WERI-Rb-1 (cell line): ENCODE measurements at regions not wholly inside any gene's neighbourhood (a gene's known extent, or its start where the extent isn't known, plus 50 kb on each side); places are given as distances from the start of the nearest gene placed in this dataset.

Source experiments
- DNase-seq: peaks from one replicate; pipeline ENCODE4 v3.0.0-alpha.2; 2020
- H3K27ac ChIP-seq: fragments of 250-450 bp; sonication (Bioruptor Pico); 2 replicates; pipeline ENCODE4 v1.5.1; 2020; ENCODE audit warnings: mild to moderate bottlenecking, moderate library complexity
- H3K27me3 ChIP-seq: fragments of 250-450 bp; sonication (Bioruptor Pico); 2 replicates; pipeline ENCODE4 v1.5.1; 2021; ENCODE audit warnings: mild to moderate bottlenecking, low read depth, moderate library complexity; ENCODE audit not compliant: insufficient read depth, severe bottlenecking
- H3K36me3 ChIP-seq: fragments of 250-450 bp; sonication (Bioruptor Pico); 2 replicates; pipeline ENCODE4 v1.5.1; 2020; ENCODE audit warnings: mild to moderate bottlenecking, moderate library complexity
- H3K4me3 ChIP-seq: 2 replicates; pipeline ENCODE4 v1.5.1; 2011; ENCODE audit warnings: low read depth, mild to moderate bottlenecking, control low read depth, low read length
- H3K9me3 ChIP-seq: fragments of 250-450 bp; sonication (Bioruptor Pico); 2 replicates; pipeline ENCODE4 v1.5.1; 2021; ENCODE audit warnings: mild to moderate bottlenecking, moderate library complexity; ENCODE audit not compliant: severe bottlenecking
- CTCF ChIP-seq: IDR thresholded peaks from 2 replicates; pipeline ENCODE4 v1.5.1; 2011; ENCODE audit warnings: low read depth, mild to moderate bottlenecking, control low read depth, inconsistent platforms, low read length

DNA sequence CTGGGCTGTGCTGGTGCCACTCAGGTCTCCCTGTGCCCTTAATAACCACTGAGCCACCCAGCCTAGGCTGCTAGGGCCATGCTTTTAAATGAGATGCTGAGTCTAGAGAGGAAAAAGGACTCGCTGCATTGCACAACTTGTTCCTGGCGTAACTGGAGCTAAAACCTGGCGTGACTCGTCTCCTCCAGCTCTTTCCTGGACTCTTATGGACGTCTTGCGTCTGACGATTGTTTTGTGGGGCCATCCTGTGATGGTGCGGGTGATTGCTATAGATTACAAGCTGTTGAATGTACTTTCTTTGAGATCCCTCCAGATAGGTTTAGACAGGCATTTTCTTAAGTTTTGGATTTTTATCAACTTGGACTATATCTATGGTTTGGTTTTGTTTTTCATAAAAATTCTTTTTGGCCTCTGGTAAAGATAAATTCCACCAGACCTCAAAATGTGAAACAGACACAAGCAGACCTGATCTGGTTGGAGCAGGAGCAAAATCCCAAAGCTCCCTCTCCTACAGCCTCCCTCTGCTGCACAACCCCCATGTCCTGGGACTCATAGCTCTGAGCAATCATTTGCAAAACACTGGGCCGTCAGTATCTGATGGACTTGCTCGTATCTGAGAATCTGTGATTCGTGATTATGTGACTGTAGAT, 230.3 kb downstream of the ARHGAP12 start:
- Histone ChIP-seq H3K9me3 (no peaks in the 10 kb centered on the region), H3K4me3 (no peak overlapping the region), H3K27ac (no peak overlapping the region), H3K36me3 (no peaks in the 10 kb centered on the region), H3K27me3 (no peaks in the 10 kb centered on the region)
- TF ChIP-seq CTCF: no peak
- no peak for DNase-seq

- no peak for DNase-seq
- TF ChIP-seq CTCF: no peak
- Histone ChIP-seq H3K4me3 (no peak overlapping the region), H3K36me3 (no peaks in the 10 kb centered on the region), H3K9me3 (no peaks in the 10 kb centered on the region), H3K27me3 (no peaks in the 10 kb centered on the region), H3K27ac (no peak overlapping the region)
These were observed 231.1 kb downstream of the ARHGAP12 start for GRCh38 chr10:31697271-31698180.

- no peak for TF ChIP-seq CTCF
- no peak overlapping the region for H3K4me3 ChIP-seq
These were observed 233.4 kb downstream of the ARHGAP12 start for GRCh38 chr10:31694929-31695837.

DNA sequence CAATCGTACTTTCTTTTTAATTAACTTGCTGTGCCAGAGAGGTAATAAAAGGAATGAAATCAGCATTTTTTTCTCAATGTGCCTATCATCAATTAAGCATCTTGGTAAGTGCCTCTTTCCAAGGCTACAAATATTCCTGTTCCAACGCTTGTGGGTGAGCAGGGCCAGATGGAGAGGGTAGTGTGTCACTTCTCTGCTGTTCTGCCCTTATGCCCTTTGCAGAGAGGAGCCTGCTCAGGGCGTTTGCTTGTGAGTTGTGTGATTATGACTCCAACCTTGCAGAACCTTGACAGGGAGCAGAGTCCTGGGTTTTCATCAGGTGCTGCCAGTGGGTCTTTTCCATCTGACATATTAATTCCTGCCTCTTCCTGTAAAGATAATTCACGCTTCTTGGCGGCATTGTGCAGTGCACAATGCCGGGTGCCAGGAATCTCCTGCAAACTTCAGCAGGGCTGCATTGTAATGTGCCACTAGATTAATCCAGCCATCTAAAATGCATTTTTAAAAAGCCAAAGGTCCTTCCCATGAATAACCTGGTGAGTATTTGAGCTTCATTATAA, 234.4 kb downstream of the ARHGAP12 start:
- no peak overlapping the region for H3K27ac ChIP-seq
- no peak for DNase-seq
- H3K9me3 ChIP-seq: no peaks in the 10 kb centered on the region
- no peaks in the 10 kb centered on the region for H3K27me3 ChIP-seq
- no peak for TF ChIP-seq CTCF
- no peaks in the 10 kb centered on the region for H3K36me3 ChIP-seq
- H3K4me3 ChIP-seq: no peak overlapping the region

More at GRCh38 chr10:31694929-31695837, 233.4 kb downstream of the ARHGAP12 start:
- H3K36me3 ChIP-seq: no peaks in the 10 kb centered on the region
- H3K27me3 ChIP-seq: no peaks in the 10 kb centered on the region
- no peaks in the 10 kb centered on the region for H3K9me3 ChIP-seq
- no peak for DNase-seq
- H3K27ac ChIP-seq: no peak overlapping the region

DNA sequence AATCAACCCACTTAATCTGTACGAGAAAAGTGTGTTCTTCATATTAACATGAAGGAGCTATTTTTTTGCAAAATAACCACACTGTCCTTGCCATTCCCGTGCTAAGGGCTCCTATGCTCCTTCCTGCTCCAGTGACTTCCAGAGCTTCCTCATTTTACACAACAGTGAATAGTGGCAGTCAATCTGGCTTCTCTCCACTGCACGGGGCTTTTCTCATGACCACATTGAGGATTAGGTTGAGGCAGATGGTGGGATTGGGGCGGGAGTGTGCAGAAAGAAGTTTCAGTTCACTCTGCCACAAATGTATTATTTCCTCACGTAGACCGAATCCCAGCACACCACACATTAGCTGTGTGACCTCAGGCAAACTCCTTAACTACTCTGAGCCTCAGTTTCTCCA, 235.1 kb downstream of the ARHGAP12 start:
- no peak overlapping the region for H3K4me3 ChIP-seq
- TF ChIP-seq CTCF: no peak
- no peaks in the 10 kb centered on the region for H3K27me3 ChIP-seq
- no peak overlapping the region for H3K27ac ChIP-seq
- H3K36me3 ChIP-seq: no peaks in the 10 kb centered on the region
- DNase-seq: peak; percentile 41
- H3K9me3 ChIP-seq: no peaks in the 10 kb centered on the region
